ENCODE measurements at regions not wholly inside any gene's neighbourhood (a gene's known extent, or its start where the extent isn't known, plus 50 kb on each side); places are given as distances from the start of the nearest gene placed in this dataset.

- Histone ChIP-seq H3K27ac (ENCODE audit: insufficient read length, low read depth, low read length) (no peak overlapping the region), H3K23me2 (ENCODE audit: insufficient read length, low read depth, low read length, poor library complexity, severe bottlenecking) (no peaks in the 10 kb centered on the region), H3K4ac (ENCODE audit: low read depth, low read length) (no peak overlapping the region), H3K79me2 (ENCODE audit: insufficient read depth, low read length) (no peaks in the 10 kb centered on the region), H3T11ph (ENCODE audit: low read length) (no peak overlapping the region), H3K56ac (ENCODE audit: insufficient read length, low read depth, low read length) (no peak overlapping the region), H2BK20ac (ENCODE audit: low read depth, low read length, poor library complexity, severe bottlenecking) (no peak overlapping the region), H3K9ac (ENCODE audit: extremely low read depth, insufficient read length, low read length) (no peak overlapping the region), H2BK5ac (ENCODE audit: insufficient read length, low read length) (no peak overlapping the region), H4K5ac (ENCODE audit: insufficient read length, low read depth, low read length) (no peak overlapping the region), H2BK15ac (ENCODE audit: low read depth, low read length) (no peak overlapping the region), H2AK5ac (ENCODE audit: insufficient read length, low read length) (no peak overlapping the region), H2BK120ac (ENCODE audit: low read depth, low read length, poor library complexity, severe bottlenecking) (no peak overlapping the region), H3K4me1 (ENCODE audit: insufficient read depth, low read length) (no peaks in the 10 kb centered on the region), H4K91ac (ENCODE audit: insufficient read length, low read depth, low read length) (no peak overlapping the region), H3K4me2 (ENCODE audit: insufficient read depth, insufficient read length, low read length) (no peak overlapping the region), H3K14ac (ENCODE audit: insufficient read depth, low read length) (no peak overlapping the region), H2BK12ac (ENCODE audit: insufficient read length, low read depth, low read length) (no peak overlapping the region), H3K27me3 (ENCODE audit: insufficient read depth, low read length) (peaks cover 8% of the 10 kb centered on the region), H3K18ac (ENCODE audit: insufficient read length, low read depth, low read length) (no peak overlapping the region), H4K20me1 (ENCODE audit: control insufficient read depth, insufficient read depth, insufficient read length) (no peaks in the 10 kb centered on the region), H3K9me3 (ENCODE audit: control insufficient read depth, low read depth, low read length) (no peaks in the 10 kb centered on the region), H3K23ac (ENCODE audit: insufficient read length, low read depth, low read length) (no peak overlapping the region), H3K79me1 (ENCODE audit: insufficient read depth, low read depth, low read length, poor library complexity, severe bottlenecking) (no peaks in the 10 kb centered on the region), H2AFZ (ENCODE audit: low read length) (no peak overlapping the region), H4K8ac (replicated peaks; ENCODE audit: insufficient read length, low read depth, low read length) (no peak overlapping the region)
- Mint-ChIP-seq H3K9me3 (peaks cover 1 to 3% of the 10 kb centered on the region in 2 experiments; a peak in 2 of 5 replicates), H3K36me3 (ENCODE audit: insufficient read depth in 1 of 3, low read depth in 3 of 3) (peaks cover 0 to 4% (median 2%) of the 10 kb centered on the region in 3 experiments; a peak in 2 of 7 replicates), H3K27ac (no peak overlapping the region), H3K4me1 (peaks cover 19 to 26% of the 10 kb centered on the region in 2 experiments), H3K27me3 (ENCODE audit: low read depth) (peaks cover 62% of the 10 kb centered on the region), H3K4me3 (no peak overlapping the region)
- no CpG with 5 or more reads among the region's 3 CpGs for WGBS (ENCODE audit: extremely low coverage, insufficient read length, low lambda C conversion rate)
- TF ChIP-seq CTCF (conservative IDR thresholded peaks at IDR 0.05): no peak
- no peak for DNase-seq
These were observed 143.7 kb upstream of the CDH7 start for GRCh38 chr18:65607161-65607560.
